SK-N-SH (cell line): ENCODE measurements at regions not wholly inside any gene's neighbourhood (a gene's known extent, or its start where the extent isn't known, plus 50 kb on each side); places are given as distances from the start of the nearest gene placed in this dataset.

ENCODE experiments used
- EP300 ChIP-seq, 2 experiments: IDR thresholded peaks; 2 replicates each; pipeline versions ENCODE4 v1.4.0 to v1.6.1; 2012; ENCODE audit warnings: borderline replicate concordance in 1 of 2, low read depth in 1 of 2, low read length in 1 of 2
- EZH2phosphoT487 ChIP-seq: fragments of 200-600 bp; sonication (generic); IDR thresholded peaks from 2 replicates; pipeline ENCODE4 v1.6.1; 2017; ENCODE audit warnings: low read depth, mixed run types, mild to moderate bottlenecking, antibody characterized with exemption, moderate library complexity, borderline replicate concordance
- JUND ChIP-seq: IDR thresholded peaks from 2 replicates; pipeline ENCODE4 v1.4.0; 2012
- TF ChIP-seq, protein P1 (sequence below): fragments of 200-600 bp; sonication (generic); IDR thresholded peaks from 2 replicates; pipeline ENCODE4 v1.6.1; 2017; ENCODE audit warnings: antibody characterized with exemption, mild to moderate bottlenecking, moderate library complexity
- TF ChIP-seq, protein P2 (sequence below): IDR thresholded peaks from 2 replicates; pipeline ENCODE4 v1.4.0; 2012; ENCODE audit warnings: low read depth, borderline replicate concordance

DNA sequence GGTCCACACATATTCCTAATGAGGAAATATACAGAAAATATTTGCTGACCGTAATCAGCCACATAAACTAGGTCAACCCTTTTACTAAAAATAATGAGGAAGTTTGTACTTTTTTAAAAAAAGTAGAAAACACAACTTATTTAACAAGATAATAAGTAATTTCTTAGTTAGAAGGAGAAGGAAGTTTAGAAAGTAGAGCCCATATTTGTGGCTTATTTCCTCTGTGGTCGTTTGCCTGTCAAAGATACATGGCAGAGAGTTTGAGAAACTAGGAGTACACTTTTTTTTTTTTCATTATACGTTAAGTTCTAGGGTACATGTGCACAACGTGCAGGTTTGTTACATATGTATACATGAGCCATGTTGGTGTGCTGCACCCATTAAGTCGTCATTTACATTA lies 1205.2 kb upstream of the MIR17HG start:
- no peak for TF ChIP-seq EZH2phosphoT487
- TF ChIP-seq, protein P1, sequence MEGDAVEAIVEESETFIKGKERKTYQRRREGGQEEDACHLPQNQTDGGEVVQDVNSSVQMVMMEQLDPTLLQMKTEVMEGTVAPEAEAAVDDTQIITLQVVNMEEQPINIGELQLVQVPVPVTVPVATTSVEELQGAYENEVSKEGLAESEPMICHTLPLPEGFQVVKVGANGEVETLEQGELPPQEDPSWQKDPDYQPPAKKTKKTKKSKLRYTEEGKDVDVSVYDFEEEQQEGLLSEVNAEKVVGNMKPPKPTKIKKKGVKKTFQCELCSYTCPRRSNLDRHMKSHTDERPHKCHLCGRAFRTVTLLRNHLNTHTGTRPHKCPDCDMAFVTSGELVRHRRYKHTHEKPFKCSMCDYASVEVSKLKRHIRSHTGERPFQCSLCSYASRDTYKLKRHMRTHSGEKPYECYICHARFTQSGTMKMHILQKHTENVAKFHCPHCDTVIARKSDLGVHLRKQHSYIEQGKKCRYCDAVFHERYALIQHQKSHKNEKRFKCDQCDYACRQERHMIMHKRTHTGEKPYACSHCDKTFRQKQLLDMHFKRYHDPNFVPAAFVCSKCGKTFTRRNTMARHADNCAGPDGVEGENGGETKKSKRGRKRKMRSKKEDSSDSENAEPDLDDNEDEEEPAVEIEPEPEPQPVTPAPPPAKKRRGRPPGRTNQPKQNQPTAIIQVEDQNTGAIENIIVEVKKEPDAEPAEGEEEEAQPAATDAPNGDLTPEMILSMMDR, result no peak
- no peak for TF ChIP-seq EP300 (IDR thresholded peaks at IDR 0.05; ENCODE audit: borderline replicate concordance in 1 of 2, low read depth in 1 of 2, low read length in 1 of 2)
- no peak for TF ChIP-seq JUND
- TF ChIP-seq, protein P2, sequence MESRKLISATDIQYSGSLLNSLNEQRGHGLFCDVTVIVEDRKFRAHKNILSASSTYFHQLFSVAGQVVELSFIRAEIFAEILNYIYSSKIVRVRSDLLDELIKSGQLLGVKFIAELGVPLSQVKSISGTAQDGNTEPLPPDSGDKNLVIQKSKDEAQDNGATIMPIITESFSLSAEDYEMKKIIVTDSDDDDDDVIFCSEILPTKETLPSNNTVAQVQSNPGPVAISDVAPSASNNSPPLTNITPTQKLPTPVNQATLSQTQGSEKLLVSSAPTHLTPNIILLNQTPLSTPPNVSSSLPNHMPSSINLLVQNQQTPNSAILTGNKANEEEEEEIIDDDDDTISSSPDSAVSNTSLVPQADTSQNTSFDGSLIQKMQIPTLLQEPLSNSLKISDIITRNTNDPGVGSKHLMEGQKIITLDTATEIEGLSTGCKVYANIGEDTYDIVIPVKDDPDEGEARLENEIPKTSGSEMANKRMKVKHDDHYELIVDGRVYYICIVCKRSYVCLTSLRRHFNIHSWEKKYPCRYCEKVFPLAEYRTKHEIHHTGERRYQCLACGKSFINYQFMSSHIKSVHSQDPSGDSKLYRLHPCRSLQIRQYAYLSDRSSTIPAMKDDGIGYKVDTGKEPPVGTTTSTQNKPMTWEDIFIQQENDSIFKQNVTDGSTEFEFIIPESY, result no peak
